ENCODE measurements at regions not wholly inside any gene's neighbourhood (a gene's known extent, or its start where the extent isn't known, plus 50 kb on each side); places are given as distances from the start of the nearest gene placed in this dataset.
A peak's percentile ranks its signal among the peaks of the same experiment; 100 is the strongest.

DNA sequence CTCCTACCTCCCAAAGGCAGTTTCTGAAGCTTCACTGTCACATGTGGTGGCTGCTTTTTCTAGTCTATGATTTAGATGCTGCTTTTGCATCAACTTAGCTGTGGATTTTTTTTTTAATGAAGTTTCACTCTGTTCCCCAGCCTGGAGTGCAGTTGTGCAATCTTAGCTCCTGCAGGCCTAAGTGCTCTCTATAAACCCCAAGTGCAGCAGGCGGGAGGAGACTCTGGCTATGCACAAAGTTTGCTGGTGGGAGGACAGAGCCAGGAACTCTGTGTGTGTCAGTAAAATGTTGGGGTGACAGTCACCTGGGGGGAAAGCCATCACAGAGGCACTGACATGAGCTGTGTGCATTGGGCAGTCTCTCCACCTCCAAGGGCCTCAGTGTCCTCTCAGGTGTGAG, 138.8 kb upstream of the FAM20C start:
- H3K4ac ChIP-seq (ENCODE audit: low read depth, low read length): no peak overlapping the region
- no CpG with 5 or more reads among the region's 1 CpG for WGBS, 2 experiments (ENCODE audit: extremely low coverage in 2 of 2, insufficient read length in 1 of 2)
- POLR2A ChIA-PET (ENCODE audit: unreplicated experiment): no interaction called here

More for the DNA sequence above, 138.8 kb upstream of the FAM20C start:
- Histone ChIP-seq H3K79me1 (ENCODE audit: low read depth in 1 of 2, low read length in 2 of 2) (no peaks in the 10 kb centered on the region), H4K5ac (ENCODE audit: low read depth, low read length) (no peak overlapping the region), H3K9me3 (ENCODE audit: control insufficient read depth, insufficient read depth, low read length) (peaks cover 4% of the 10 kb centered on the region), H3K14ac (replicated peaks; ENCODE audit: low read depth, low read length) (no peak overlapping the region), H3K56ac (ENCODE audit: extremely low read depth, insufficient read depth, low read length) (no peak overlapping the region), H3K27me3 (ENCODE audit: control insufficient read depth, insufficient read depth, low read length) (peaks cover 46% of the 10 kb centered on the region), H3K18ac (ENCODE audit: low read depth, low read length) (no peak overlapping the region), H2AK5ac (ENCODE audit: low read depth, low read length) (no peak overlapping the region), H3K23ac (ENCODE audit: low read depth, low read length) (no peak overlapping the region), H2BK120ac (ENCODE audit: low read depth, low read length) (no peak overlapping the region), H4K91ac (ENCODE audit: insufficient read depth, low read depth, low read length) (no peak overlapping the region), H3K9ac (ENCODE audit: low read depth, low read length) (no peak overlapping the region), H3K4me3 (ENCODE audit: insufficient read depth, low read depth, low read length) (no peak overlapping the region), H2AK9ac (replicated peaks; ENCODE audit: low read depth, low read length, poor library complexity) (no peak overlapping the region), H2AFZ (replicated peaks; ENCODE audit: low read length, poor library complexity) (no peak overlapping the region), H2BK15ac (ENCODE audit: low read depth, low read length) (no peak overlapping the region), H3K36me3 (ENCODE audit: control insufficient read depth, insufficient read depth, low read length) (no peaks in the 10 kb centered on the region), H4K8ac (ENCODE audit: low read depth in 2 of 2, low read length in 2 of 2) (no peak overlapping the region), H2BK20ac (ENCODE audit: low read depth, low read length) (no peak overlapping the region), H3K4me2 (ENCODE audit: low read depth, low read length) (no peak overlapping the region), H3K9me1 (ENCODE audit: insufficient read depth, low read length) (no peaks in the 10 kb centered on the region), H2BK5ac (ENCODE audit: low read depth, low read length, poor library complexity, severe bottlenecking) (no peak overlapping the region), H3K27ac (ENCODE audit: insufficient read depth, low read length) (no peak overlapping the region), H3K4me1 (ENCODE audit: control insufficient read depth, insufficient read depth, low read length) (no peaks in the 10 kb centered on the region), H4K20me1 (ENCODE audit: insufficient read depth, low read length) (no peaks in the 10 kb centered on the region)
- ATAC-seq (ENCODE audit: low read depth) (no peak), DNase-seq (no peak)
- intact Hi-C loops (cut with micrococcal nuclease) (no loop called here), dilution Hi-C loops (cut with HindIII; ENCODE audit: low sequenced_read_pairs, unreplicated experiment) (no loop called here), in situ Hi-C loops (cut with MboI; ENCODE audit: low sequenced_read_pairs) (no loop called here)
- BruUV-seq (replicated peaks): no TSS peak
- no peak for TF ChIP-seq NFE2L2 (IDR thresholded peaks at IDR 0.05; ENCODE audit: low read depth, low read length)
- TF ChIP-seq CEBPB (IDR thresholded peaks at IDR 0.05; ENCODE audit: low read depth, low read length): peak; percentile 24; the same call in 1 of the 2 replicates
- CTCF ChIA-PET: no interaction called here

Data from IMR-90 (cell line).